ENCODE measurements at regions not wholly inside any gene's neighbourhood (a gene's known extent, or its start where the extent isn't known, plus 50 kb on each side); places are given as distances from the start of the nearest gene placed in this dataset.

GRCh38 chrX:139297638-139298037 lies 232.9 kb upstream of the F9 start (continued):
- TF ChIP-seq MLX (CRISPR knock-in tag; IDR thresholded peaks at IDR 0.05) = no peak
- no peak for TF ChIP-seq HNF4G (IDR thresholded peaks at IDR 0.05; ENCODE audit: borderline replicate concordance, low read depth, low read length)
- TF ChIP-seq HNF4G (CRISPR knock-in tag; IDR thresholded peaks at IDR 0.05; ENCODE audit: borderline replicate concordance, low read depth) = no peak
- no peak for TF ChIP-seq ZBTB14 (CRISPR knock-in tag; IDR thresholded peaks at IDR 0.05)
- no peak for TF ChIP-seq MTF1 (CRISPR knock-in tag; IDR thresholded peaks at IDR 0.05)
- TF ChIP-seq ZBTB26 (CRISPR knock-in tag; IDR thresholded peaks at IDR 0.05; ENCODE audit: borderline replicate concordance) = no peak
- no peak for TF ChIP-seq ZNF816 (CRISPR knock-in tag; IDR thresholded peaks at IDR 0.05; ENCODE audit: borderline replicate concordance)

- DNase-seq (ENCODE audit: low spot score) = no peak
- FAIRE-seq = no peak
- no peak for ATAC-seq
- Histone ChIP-seq H3K4me2 (ENCODE audit: low read depth, low read length) (no peak overlapping the region), H3K4me1 (ENCODE audit: insufficient read depth, low read length) (no peaks in the 10 kb centered on the region), H3K4me3 (replicated peaks in 1 of 3; ENCODE audit: insufficient read depth in 1 of 3, low read depth in 2 of 3, low read length in 3 of 3) (no peak overlapping the region), H3K27ac (ENCODE audit: extremely low read length, insufficient read depth, low read length) (no peak overlapping the region), H3K79me2 (ENCODE audit: insufficient read depth, low read length) (no peaks in the 10 kb centered on the region), H3K9ac (ENCODE audit: insufficient read depth, low read depth, low read length) (no peak overlapping the region), H3K27me3 (ENCODE audit: control insufficient read depth in 1 of 2, insufficient read depth in 2 of 2, low read length in 2 of 2) (no peaks in the 10 kb centered on the region), H2AFZ (ENCODE audit: low read length) (no peak overlapping the region), H3K36me3 (replicated peaks in 1 of 2; ENCODE audit: control insufficient read depth in 1 of 2, insufficient read depth in 2 of 2, low read length in 2 of 2) (no peaks in the 10 kb centered on the region), H3K9me3 (ENCODE audit: low read length) (no peaks in the 10 kb centered on the region; the same call in 1 of the 2 replicates), H4K20me1 (ENCODE audit: insufficient read depth, low read length) (no peaks in the 10 kb centered on the region)
- WGBS (ENCODE audit: low lambda C conversion rate) = 32% methylated on average over 4 of the region's 4 CpGs
- intact Hi-C loops (cut with micrococcal nuclease; ENCODE audit: unreplicated experiment) (no loop called here), in situ Hi-C loops (cut with HindIII; ENCODE audit: extremely low pct_ligation_motif_present, low pct_unique_long_range_greater_than_20kb) (no loop called here)
- TF ChIP-seq KLF16 (CRISPR knock-in tag; IDR thresholded peaks at IDR 0.05) (no peak), LCORL (IDR thresholded peaks at IDR 0.05) (no peak), LCORL (CRISPR knock-in tag; IDR thresholded peaks at IDR 0.05) (no peak), ZNF562 (CRISPR knock-in tag; IDR thresholded peaks at IDR 0.05; ENCODE audit: borderline replicate concordance) (no peak), CEBPZ (IDR thresholded peaks at IDR 0.05; ENCODE audit: low read length) (no peak), WIZ (CRISPR knock-in tag; IDR thresholded peaks at IDR 0.05) (no peak), BRF2 (CRISPR knock-in tag; IDR thresholded peaks at IDR 0.05) (no peak)
- POLR2A ChIA-PET = no interaction called here
- CTCF ChIA-PET (ENCODE audit: low intra/inter-chr PET ratio, low total read pairs) = no interaction called here
- no TSS peak for BruUV-seq (replicated peaks)
Measured at GRCh38 chrX:139293991-139294390, 236.5 kb upstream of the F9 start.

Data from HepG2 (cell line).